Prostate gland (tissue), 2 donors: ENCODE measurements at regions not wholly inside any gene's neighbourhood (a gene's known extent, or its start where the extent isn't known, plus 50 kb on each side); places are given as distances from the start of the nearest gene placed in this dataset.

Experiments used
- DNase-seq: peaks from one replicate; pipeline ENCODE4 v3.0.0-alpha.2; 2019; ENCODE audit warnings: low spot score
- H3K27ac ChIP-seq, 2 donors: fragments of 200-600 bp; sonication (generic); 2 replicates each; pipeline ENCODE4 v1.5.1; 2017 to 2019
- H3K27me3 ChIP-seq: fragments of 200-600 bp; sonication (generic); replicated peaks from 2 replicates; pipeline ENCODE4 v1.5.1; 2019; ENCODE audit not compliant: insufficient read depth
- H3K36me3 ChIP-seq, 2 donors: fragments of 200-600 bp; sonication (generic); 1 replicate in 1 of 2; 2 replicates in 1 of 2; pipeline versions ENCODE4 v1.5.1 to v1.8.1; 2017 to 2019
- H3K4me1 ChIP-seq: fragments of 200-600 bp; sonication (generic); replicated peaks from 2 replicates; pipeline ENCODE4 v1.5.1; 2019
- H3K4me3 ChIP-seq, 2 donors: fragments of 200-600 bp; sonication (generic); 2 replicates each; pipeline ENCODE4 v1.5.1; 2017 to 2019
- H3K9me3 ChIP-seq: fragments of 200-600 bp; sonication (generic); 2 replicates; pipeline ENCODE4 v1.5.1; 2017
- CTCF ChIP-seq, 4 experiments: fragments of 200-600 bp in 2 of 4; fragments of 450-650 bp in 2 of 4; sonication (generic) in 2 of 4; IDR thresholded peaks; 1 replicate in 3 of 4; 2 replicates in 1 of 4; pipeline ENCODE4 v1.5.1; 2016 to 2019; ENCODE audit warnings: antibody characterized with exemption in 4 of 4, mild to moderate bottlenecking in 2 of 4, moderate library complexity in 2 of 4
- POLR2A ChIP-seq: fragments of 450-650 bp; IDR thresholded peaks from one replicate; pipeline ENCODE4 v1.6.1; 2016; ENCODE audit warnings: antibody characterized with exemption, mild to moderate bottlenecking
- POLR2AphosphoS5 ChIP-seq: sonication (generic); formaldehyde crosslinking; IDR thresholded peaks from one replicate; pipeline ENCODE4 v1.6.1; 2017; ENCODE audit warnings: antibody characterized with exemption
- WGBS: methylation state at CpG from one replicate; pipeline ENCODE4 v1.1.5; 2018; 5-methylcytosine and 5-hydroxymethylcytosine counted together
- intact Hi-C: fragments of 100-400 bp; cut with DNase I; formaldehyde crosslinking; loops from one replicate; pipeline ENCODE4 v1.14.2; 2022

GRCh38 chr10:107739951-107740350 lies 575.4 kb upstream of the SORCS1 start:
- DNase-seq, result no peak
- Histone ChIP-seq H3K9me3 (no peaks in the 10 kb centered on the region), H3K4me1 (no peaks in the 10 kb centered on the region), H3K27me3 (no peaks in the 10 kb centered on the region), H3K27ac (no peak overlapping the region), H3K4me3 (no peak overlapping the region), H3K36me3 (no peaks in the 10 kb centered on the region)
- intact Hi-C loops, result no loop called here
- 49% methylated on average over 3 of the region's 3 CpGs for WGBS
- no peak for TF ChIP-seq CTCF (IDR thresholded peaks at IDR 0.05)
- TF ChIP-seq POLR2AphosphoS5, result no peak
- TF ChIP-seq POLR2A, result no peak

- Histone ChIP-seq H3K4me1 (no peaks in the 10 kb centered on the region), H3K4me3 (no peak overlapping the region), H3K36me3 (no peaks in the 10 kb centered on the region), H3K27me3 (no peaks in the 10 kb centered on the region), H3K27ac (no peak overlapping the region), H3K9me3 (no peaks in the 10 kb centered on the region)
- intact Hi-C loops, result no loop called here
- no peak for DNase-seq
- 67% methylated on average over 2 of the region's 2 CpGs for WGBS
- no peak for TF ChIP-seq POLR2A
- TF ChIP-seq CTCF (IDR thresholded peaks at IDR 0.05), result no peak
- no peak for TF ChIP-seq POLR2AphosphoS5
Measured at GRCh38 chr10:107733328-107734130, 569.0 kb upstream of the SORCS1 start.

GRCh38 chr10:107732045-107732444 lies 567.5 kb upstream of the SORCS1 start:
- no peak for DNase-seq
- intact Hi-C loops, result no loop called here
- Histone ChIP-seq H3K27me3 (no peaks in the 10 kb centered on the region), H3K27ac (no peak overlapping the region), H3K4me1 (no peaks in the 10 kb centered on the region), H3K4me3 (no peak overlapping the region), H3K36me3 (no peaks in the 10 kb centered on the region), H3K9me3 (no peaks in the 10 kb centered on the region)
- 94% methylated on average over 7 of the region's 7 CpGs for WGBS
- TF ChIP-seq CTCF (IDR thresholded peaks at IDR 0.05) (no peak), POLR2AphosphoS5 (no peak), POLR2A (no peak)

GRCh38 chr10:107728807-107729206 lies 564.3 kb upstream of the SORCS1 start:
- TF ChIP-seq POLR2A, result no peak
- no peaks in the 10 kb centered on the region for H3K9me3 ChIP-seq
- H3K27me3 ChIP-seq, result no peaks in the 10 kb centered on the region
- WGBS, result 31% methylated on average over 5 of the region's 5 CpGs
- no peaks in the 10 kb centered on the region for H3K4me1 ChIP-seq
- intact Hi-C loops, result no loop called here
- H3K36me3 ChIP-seq, result no peaks in the 10 kb centered on the region
- H3K27ac ChIP-seq, result no peak overlapping the region
- DNase-seq, result no peak
- no peak overlapping the region for H3K4me3 ChIP-seq

- intact Hi-C loops, result no loop called here
- Histone ChIP-seq H3K4me3 (no peak overlapping the region), H3K27me3 (no peaks in the 10 kb centered on the region), H3K4me1 (no peaks in the 10 kb centered on the region), H3K27ac (no peak overlapping the region), H3K36me3 (no peaks in the 10 kb centered on the region), H3K9me3 (no peaks in the 10 kb centered on the region)
- TF ChIP-seq CTCF (IDR thresholded peaks at IDR 0.05), result no peak
- TF ChIP-seq POLR2A, result no peak
- TF ChIP-seq POLR2AphosphoS5, result no peak
- 15% methylated on average over 2 of the region's 2 CpGs for WGBS
- DNase-seq, result no peak
Measured at GRCh38 chr10:107727767-107728317, 563.3 kb upstream of the SORCS1 start.
